ENCODE measurements at regions not wholly inside any gene's neighbourhood (a gene's known extent, or its start where the extent isn't known, plus 50 kb on each side); places are given as distances from the start of the nearest gene placed in this dataset.

DNA sequence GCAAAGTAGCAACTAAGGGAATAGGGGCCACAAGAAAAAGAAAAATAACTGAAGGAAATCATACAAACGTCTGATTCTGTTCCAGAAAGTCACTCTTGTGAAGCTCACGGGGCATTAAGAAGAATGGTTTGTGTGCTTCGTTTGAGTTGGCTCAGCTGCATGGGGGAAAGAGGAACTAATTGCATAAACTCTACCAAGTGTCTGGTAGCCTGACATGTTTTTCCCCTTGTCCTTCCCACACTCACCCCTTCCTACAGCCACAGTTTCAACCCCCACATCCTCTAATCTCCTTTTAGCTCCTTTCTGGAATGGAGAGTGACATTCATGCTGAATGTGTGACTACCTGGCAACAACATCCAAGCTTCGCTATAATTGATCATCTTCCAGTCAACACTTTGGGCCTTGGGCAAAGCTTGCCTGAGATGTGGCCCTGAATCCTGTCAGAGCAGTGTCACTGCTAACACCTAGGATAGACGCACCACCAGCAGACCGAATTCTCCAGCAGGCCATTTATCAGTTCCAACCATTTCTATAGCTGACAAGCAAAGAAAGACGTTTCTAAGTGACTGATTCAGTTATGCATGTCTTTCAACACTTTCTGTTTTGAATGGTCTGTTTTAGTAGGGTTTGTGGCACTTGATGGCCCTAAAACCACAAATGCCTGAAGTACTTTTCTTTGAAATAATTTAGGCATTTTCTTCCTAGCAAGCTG, 439.6 kb downstream of the TTLL7 start:
- Histone ChIP-seq H3K9me2 (replicated peaks; ENCODE audit: control insufficient read depth, low read length) (no peaks in the 10 kb centered on the region), H3K27me3 (ENCODE audit: control insufficient read depth, low read length) (no peaks in the 10 kb centered on the region), H3K36me3 (ENCODE audit: control insufficient read depth, low read length) (no peaks in the 10 kb centered on the region), H3K9me3 (ENCODE audit: control insufficient read depth, insufficient read depth, low read length) (no peaks in the 10 kb centered on the region), H3F3A (ENCODE audit: control insufficient read depth, insufficient read depth) (no peaks in the 10 kb centered on the region), H3K4me1 (ENCODE audit: control insufficient read depth, low read length) (no peaks in the 10 kb centered on the region), H4K20me1 (ENCODE audit: control insufficient read depth, insufficient read depth, low read depth, low read length) (no peaks in the 10 kb centered on the region), H3K79me2 (ENCODE audit: control insufficient read depth, low read length) (no peaks in the 10 kb centered on the region), H3K4me3 (ENCODE audit: low read length) (no peak overlapping the region), H3K4me2 (ENCODE audit: low read length) (no peak overlapping the region), H3K27ac (ENCODE audit: low read depth, low read length) (no peak overlapping the region)
- no peak for TF ChIP-seq EZH2phosphoT487 (IDR thresholded peaks at IDR 0.05; ENCODE audit: borderline replicate concordance, low read length)
- TF ChIP-seq, protein P1, sequence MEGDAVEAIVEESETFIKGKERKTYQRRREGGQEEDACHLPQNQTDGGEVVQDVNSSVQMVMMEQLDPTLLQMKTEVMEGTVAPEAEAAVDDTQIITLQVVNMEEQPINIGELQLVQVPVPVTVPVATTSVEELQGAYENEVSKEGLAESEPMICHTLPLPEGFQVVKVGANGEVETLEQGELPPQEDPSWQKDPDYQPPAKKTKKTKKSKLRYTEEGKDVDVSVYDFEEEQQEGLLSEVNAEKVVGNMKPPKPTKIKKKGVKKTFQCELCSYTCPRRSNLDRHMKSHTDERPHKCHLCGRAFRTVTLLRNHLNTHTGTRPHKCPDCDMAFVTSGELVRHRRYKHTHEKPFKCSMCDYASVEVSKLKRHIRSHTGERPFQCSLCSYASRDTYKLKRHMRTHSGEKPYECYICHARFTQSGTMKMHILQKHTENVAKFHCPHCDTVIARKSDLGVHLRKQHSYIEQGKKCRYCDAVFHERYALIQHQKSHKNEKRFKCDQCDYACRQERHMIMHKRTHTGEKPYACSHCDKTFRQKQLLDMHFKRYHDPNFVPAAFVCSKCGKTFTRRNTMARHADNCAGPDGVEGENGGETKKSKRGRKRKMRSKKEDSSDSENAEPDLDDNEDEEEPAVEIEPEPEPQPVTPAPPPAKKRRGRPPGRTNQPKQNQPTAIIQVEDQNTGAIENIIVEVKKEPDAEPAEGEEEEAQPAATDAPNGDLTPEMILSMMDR (IDR thresholded peaks at IDR 0.05; ENCODE audit: low read depth, low read length, poor library complexity, severe bottlenecking): no peak

DNA sequence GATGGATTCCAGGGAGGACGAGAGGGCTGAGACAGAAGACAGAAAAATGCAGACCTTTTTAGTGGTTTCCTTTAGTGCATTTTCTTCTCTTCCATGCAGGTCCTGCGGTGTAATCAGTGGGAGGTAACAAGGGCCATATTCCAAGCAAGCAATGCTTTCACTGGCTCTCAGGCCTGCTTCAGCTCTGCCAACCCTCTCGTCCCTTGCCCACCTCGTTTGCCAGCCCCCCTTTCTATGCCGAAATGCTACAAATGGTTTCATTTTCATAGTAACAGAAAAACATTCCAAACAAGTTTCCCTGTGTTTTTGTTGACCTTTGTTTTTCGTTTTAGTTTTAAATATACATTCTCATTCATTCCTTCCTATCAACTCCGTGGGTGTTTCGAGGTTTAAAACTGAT, 443.1 kb downstream of the TTLL7 start:
- Histone ChIP-seq H4K20me1 (ENCODE audit: control insufficient read depth, insufficient read depth, low read depth, low read length) (no peaks in the 10 kb centered on the region), H3K9me3 (ENCODE audit: control insufficient read depth, insufficient read depth, low read length) (no peaks in the 10 kb centered on the region), H3K4me1 (ENCODE audit: control insufficient read depth, low read length) (no peaks in the 10 kb centered on the region), H3K27ac (ENCODE audit: low read depth, low read length) (no peak overlapping the region), H3K9me2 (replicated peaks; ENCODE audit: control insufficient read depth, low read length) (no peaks in the 10 kb centered on the region), H3K27me3 (ENCODE audit: control insufficient read depth, low read length) (no peaks in the 10 kb centered on the region), H3K36me3 (ENCODE audit: control insufficient read depth, low read length) (no peaks in the 10 kb centered on the region), H3K79me2 (ENCODE audit: control insufficient read depth, low read length) (no peaks in the 10 kb centered on the region), H3K4me2 (ENCODE audit: low read length) (no peak overlapping the region), H3K4me3 (ENCODE audit: low read length) (no peak overlapping the region), H3F3A (ENCODE audit: control insufficient read depth, insufficient read depth) (no peaks in the 10 kb centered on the region)
- no peak for TF ChIP-seq EZH2phosphoT487 (IDR thresholded peaks at IDR 0.05; ENCODE audit: borderline replicate concordance, low read length)
- TF ChIP-seq, protein P1 (IDR thresholded peaks at IDR 0.05; ENCODE audit: low read depth, low read length, poor library complexity, severe bottlenecking): no peak

DNA sequence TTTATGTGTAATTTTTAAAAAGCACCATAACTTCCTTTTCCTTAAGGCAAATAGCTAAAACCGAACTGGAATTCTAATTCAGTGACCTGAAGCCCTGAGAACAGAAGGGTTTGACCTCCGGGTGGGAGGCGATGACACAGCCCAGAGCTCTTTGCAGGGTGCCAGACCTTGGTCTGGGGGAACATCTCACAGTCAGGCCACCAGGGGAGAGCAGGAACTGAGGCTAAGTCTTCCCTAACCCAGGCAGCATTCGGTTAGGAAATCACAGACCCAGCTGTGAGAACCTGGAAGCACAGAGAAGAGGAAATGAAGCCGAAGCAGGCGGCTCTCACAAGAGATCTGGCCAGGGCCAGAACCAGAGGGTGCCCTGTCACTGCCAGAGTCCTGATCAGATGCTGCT, 444.8 kb downstream of the TTLL7 start:
- Histone ChIP-seq H3K9me2 (replicated peaks; ENCODE audit: control insufficient read depth, low read length) (no peaks in the 10 kb centered on the region), H3K4me1 (ENCODE audit: control insufficient read depth, low read length) (no peaks in the 10 kb centered on the region), H3K79me2 (ENCODE audit: control insufficient read depth, low read length) (no peaks in the 10 kb centered on the region), H3K27ac (ENCODE audit: low read depth, low read length) (no peak overlapping the region), H3K9me3 (ENCODE audit: control insufficient read depth, insufficient read depth, low read length) (no peaks in the 10 kb centered on the region), H4K20me1 (ENCODE audit: control insufficient read depth, insufficient read depth, low read depth, low read length) (no peaks in the 10 kb centered on the region), H3K4me3 (ENCODE audit: low read length) (no peak overlapping the region), H3F3A (ENCODE audit: control insufficient read depth, insufficient read depth) (no peaks in the 10 kb centered on the region), H3K4me2 (ENCODE audit: low read length) (no peak overlapping the region), H3K27me3 (ENCODE audit: control insufficient read depth, low read length) (no peaks in the 10 kb centered on the region), H3K36me3 (ENCODE audit: control insufficient read depth, low read length) (no peaks in the 10 kb centered on the region)
- TF ChIP-seq, protein P1 (IDR thresholded peaks at IDR 0.05; ENCODE audit: low read depth, low read length, poor library complexity, severe bottlenecking): no peak
- TF ChIP-seq EZH2phosphoT487 (IDR thresholded peaks at IDR 0.05; ENCODE audit: borderline replicate concordance, low read length): no peak
